ENCODE measurements at regions not wholly inside any gene's neighbourhood (a gene's known extent, or its start where the extent isn't known, plus 50 kb on each side); places are given as distances from the start of the nearest gene placed in this dataset.

DNA sequence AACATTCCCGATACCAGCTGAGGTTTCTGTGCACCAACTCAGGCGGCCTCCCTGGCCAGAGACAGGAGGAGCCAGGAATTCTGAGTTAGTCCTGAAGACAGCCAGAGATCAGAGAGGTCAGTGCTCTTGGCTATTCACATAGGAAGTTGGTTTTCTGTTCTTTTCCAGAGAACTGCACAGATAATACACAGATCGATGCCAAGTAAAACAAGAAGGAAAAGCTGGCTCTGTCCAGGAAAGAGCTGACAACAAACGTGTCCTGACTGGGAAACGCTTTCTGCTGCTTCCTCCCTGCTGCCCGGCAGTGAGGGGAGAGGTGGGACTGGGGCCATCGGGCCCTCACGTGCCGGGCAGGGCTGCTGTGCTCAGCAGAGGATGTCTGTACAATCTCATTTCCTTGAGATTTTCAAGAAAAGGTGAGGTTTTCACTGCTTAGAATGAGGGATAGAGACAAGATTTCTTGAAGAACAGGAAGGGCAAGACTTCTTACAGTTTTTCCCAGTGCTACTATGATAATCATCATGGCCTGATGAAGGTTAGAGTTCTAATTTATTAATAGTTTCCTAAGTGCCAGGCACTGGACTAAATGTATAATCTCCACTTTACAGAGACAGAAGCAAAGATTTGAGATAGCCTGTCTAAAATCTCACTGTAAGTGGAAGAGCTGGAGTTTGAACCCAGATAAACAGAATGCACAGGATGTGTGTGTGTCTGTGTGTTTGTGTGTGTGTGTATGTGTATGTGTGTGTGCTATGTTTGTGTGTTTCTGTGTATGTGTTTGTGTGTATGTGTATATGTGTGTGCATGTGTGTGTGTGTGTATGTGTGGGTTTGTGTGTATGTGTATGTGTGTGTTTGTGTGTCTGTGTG, 211.0 kb upstream of the RAB4A start:
- no peaks in the 10 kb centered on the region for H3K4me1 ChIP-seq (ENCODE audit: insufficient read depth, low read length)
- no peaks in the 10 kb centered on the region for H3K27me3 ChIP-seq (ENCODE audit: insufficient read depth, low read length)
- no peaks in the 10 kb centered on the region for H3K36me3 ChIP-seq (ENCODE audit: insufficient read depth, low read depth, low read length)
- no peak overlapping the region for H3K9ac ChIP-seq (ENCODE audit: low read depth, low read length)
- H3K27ac ChIP-seq (ENCODE audit: low read length): no peak overlapping the region
- no peaks in the 10 kb centered on the region for H3K9me3 ChIP-seq (ENCODE audit: insufficient read depth, low read depth, low read length)
- H3K4me3 ChIP-seq (ENCODE audit: low read length): no peak overlapping the region

DNA sequence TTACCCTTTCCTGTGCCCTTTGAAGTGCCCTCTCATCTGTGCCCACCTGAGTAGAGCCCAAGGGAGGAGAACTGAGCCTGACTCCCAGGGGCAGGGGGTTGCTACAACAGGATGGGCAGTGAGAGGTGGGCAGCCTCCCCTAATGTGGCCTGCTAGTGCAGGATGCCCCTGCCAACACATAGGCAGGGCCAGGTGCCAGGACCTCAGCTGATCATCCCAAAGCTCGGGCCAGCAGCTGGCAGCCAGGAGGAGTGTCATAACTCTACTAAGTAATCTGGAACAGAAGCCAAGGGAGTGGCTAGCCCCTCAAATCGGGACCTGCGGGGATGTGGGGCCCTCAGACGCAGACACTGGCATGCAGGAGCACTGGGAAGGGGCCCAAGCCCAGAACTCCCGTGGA, 208.8 kb upstream of the RAB4A start:
- no peaks in the 10 kb centered on the region for H3K36me3 ChIP-seq (ENCODE audit: insufficient read depth, low read depth, low read length)
- H3K27ac ChIP-seq (ENCODE audit: low read length): no peak overlapping the region
- no peak overlapping the region for H3K9ac ChIP-seq (ENCODE audit: low read depth, low read length)
- H3K27me3 ChIP-seq (ENCODE audit: insufficient read depth, low read length): no peaks in the 10 kb centered on the region
- no peak overlapping the region for H3K4me3 ChIP-seq (ENCODE audit: low read length)
- H3K4me1 ChIP-seq (ENCODE audit: insufficient read depth, low read length): no peaks in the 10 kb centered on the region
- H3K9me3 ChIP-seq (ENCODE audit: insufficient read depth, low read depth, low read length): no peaks in the 10 kb centered on the region

DNA sequence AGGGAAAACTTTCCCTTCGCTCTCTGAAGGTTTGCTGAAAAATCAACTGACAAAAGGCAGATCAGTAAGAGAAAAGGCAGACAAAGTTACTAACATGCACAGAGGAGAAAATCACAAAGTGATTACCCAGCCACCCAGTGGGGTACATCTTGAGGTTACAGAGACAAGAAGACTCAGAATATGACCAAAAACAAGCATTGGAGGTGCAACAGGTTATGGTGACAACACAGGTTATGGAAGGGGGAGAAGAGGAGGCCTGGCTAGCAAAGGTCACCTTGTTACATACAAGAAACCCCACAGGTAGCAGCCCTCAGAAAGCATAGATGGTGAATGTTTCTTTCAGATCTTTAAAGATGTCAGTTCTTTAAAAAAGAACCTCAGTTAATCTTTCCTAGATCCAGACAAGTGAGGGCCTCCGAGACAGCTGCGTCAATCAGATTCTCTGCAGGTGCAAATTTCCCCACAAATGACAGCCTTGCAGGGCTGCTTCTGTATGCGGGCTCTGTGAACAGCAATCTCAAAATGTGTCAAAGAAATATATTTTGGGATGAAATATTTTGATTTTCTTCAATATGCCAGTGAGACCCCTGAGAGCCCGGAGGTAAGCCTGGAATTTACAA, 207.6 kb upstream of the RAB4A start:
- Histone ChIP-seq H3K27me3 (ENCODE audit: insufficient read depth, low read length) (no peaks in the 10 kb centered on the region), H3K27ac (ENCODE audit: low read length) (no peak overlapping the region), H3K9ac (ENCODE audit: low read depth, low read length) (no peak overlapping the region), H3K36me3 (ENCODE audit: insufficient read depth, low read depth, low read length) (no peaks in the 10 kb centered on the region), H3K9me3 (ENCODE audit: insufficient read depth, low read depth, low read length) (no peaks in the 10 kb centered on the region), H3K4me3 (ENCODE audit: low read length) (no peak overlapping the region), H3K4me1 (ENCODE audit: insufficient read depth, low read length) (no peaks in the 10 kb centered on the region)

- no peaks in the 10 kb centered on the region for H3K36me3 ChIP-seq (ENCODE audit: insufficient read depth, low read depth, low read length)
- no peaks in the 10 kb centered on the region for H3K9me3 ChIP-seq (ENCODE audit: insufficient read depth, low read depth, low read length)
- no peaks in the 10 kb centered on the region for H3K4me1 ChIP-seq (ENCODE audit: insufficient read depth, low read length)
- no peak overlapping the region for H3K27ac ChIP-seq (ENCODE audit: low read length)
- no peak overlapping the region for H3K4me3 ChIP-seq (ENCODE audit: low read length)
- H3K27me3 ChIP-seq (ENCODE audit: insufficient read depth, low read length): no peaks in the 10 kb centered on the region
- no peak overlapping the region for H3K9ac ChIP-seq (ENCODE audit: low read depth, low read length)
Measured at GRCh38 chr1:229064320-229065168, 206.4 kb upstream of the RAB4A start.

GRCh38 chr1:229065613-229066012, 205.3 kb upstream of the RAB4A start:
- H3K27me3 ChIP-seq (ENCODE audit: insufficient read depth, low read length): no peaks in the 10 kb centered on the region
- H3K4me3 ChIP-seq (ENCODE audit: low read length): no peak overlapping the region
- no peak overlapping the region for H3K27ac ChIP-seq (ENCODE audit: low read length)
- no peaks in the 10 kb centered on the region for H3K4me1 ChIP-seq (ENCODE audit: insufficient read depth, low read length)
- H3K36me3 ChIP-seq (ENCODE audit: insufficient read depth, low read depth, low read length): no peaks in the 10 kb centered on the region
- H3K9me3 ChIP-seq (ENCODE audit: insufficient read depth, low read depth, low read length): no peaks in the 10 kb centered on the region
- H3K9ac ChIP-seq (ENCODE audit: low read depth, low read length): no peak overlapping the region

DNA sequence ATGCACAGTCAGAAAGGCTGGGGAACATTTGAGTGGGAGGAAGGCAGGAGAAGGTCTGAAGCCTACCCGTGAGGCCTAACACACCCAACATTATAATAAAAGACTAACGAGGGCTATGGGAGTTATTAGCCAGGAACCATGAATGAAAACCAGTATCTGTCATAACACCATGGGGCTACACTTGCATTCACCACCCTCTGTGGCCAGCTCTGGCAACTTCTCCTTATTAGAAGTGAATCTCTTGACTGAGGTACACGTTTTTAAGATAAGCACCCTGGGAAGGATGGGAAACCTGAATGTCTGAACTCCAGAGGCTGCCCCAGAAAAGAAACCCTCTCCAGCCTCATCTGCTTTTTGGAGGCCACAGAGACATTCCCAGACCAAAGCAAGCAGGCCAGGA, 204.3 kb upstream of the RAB4A start:
- no peak overlapping the region for H3K4me3 ChIP-seq (ENCODE audit: low read length)
- no peaks in the 10 kb centered on the region for H3K36me3 ChIP-seq (ENCODE audit: insufficient read depth, low read depth, low read length)
- H3K9ac ChIP-seq (ENCODE audit: low read depth, low read length): no peak overlapping the region
- H3K9me3 ChIP-seq (ENCODE audit: insufficient read depth, low read depth, low read length): no peaks in the 10 kb centered on the region
- H3K27me3 ChIP-seq (ENCODE audit: insufficient read depth, low read length): no peaks in the 10 kb centered on the region
- no peak overlapping the region for H3K27ac ChIP-seq (ENCODE audit: low read length)
- H3K4me1 ChIP-seq (ENCODE audit: insufficient read depth, low read length): no peaks in the 10 kb centered on the region

- Histone ChIP-seq H3K9ac (ENCODE audit: low read depth, low read length) (no peak overlapping the region), H3K4me3 (ENCODE audit: low read length) (no peak overlapping the region), H3K36me3 (ENCODE audit: insufficient read depth, low read depth, low read length) (no peaks in the 10 kb centered on the region), H3K4me1 (ENCODE audit: insufficient read depth, low read length) (no peaks in the 10 kb centered on the region), H3K9me3 (ENCODE audit: insufficient read depth, low read depth, low read length) (no peaks in the 10 kb centered on the region), H3K27me3 (ENCODE audit: insufficient read depth, low read length) (no peaks in the 10 kb centered on the region), H3K27ac (ENCODE audit: low read length) (no peak overlapping the region)
Measured at GRCh38 chr1:229067546-229067945, 203.4 kb upstream of the RAB4A start.

GRCh38 chr1:229068270-229068987, 202.5 kb upstream of the RAB4A start:
- Histone ChIP-seq H3K27ac (ENCODE audit: low read length) (no peak overlapping the region), H3K27me3 (ENCODE audit: insufficient read depth, low read length) (no peaks in the 10 kb centered on the region), H3K4me1 (ENCODE audit: insufficient read depth, low read length) (no peaks in the 10 kb centered on the region), H3K9ac (ENCODE audit: low read depth, low read length) (no peak overlapping the region), H3K9me3 (ENCODE audit: insufficient read depth, low read depth, low read length) (no peaks in the 10 kb centered on the region), H3K36me3 (ENCODE audit: insufficient read depth, low read depth, low read length) (no peaks in the 10 kb centered on the region), H3K4me3 (ENCODE audit: low read length) (no peak overlapping the region)

GRCh38 chr1:229069176-229069575, 201.7 kb upstream of the RAB4A start:
- Histone ChIP-seq H3K4me1 (ENCODE audit: insufficient read depth, low read length) (no peaks in the 10 kb centered on the region), H3K27ac (ENCODE audit: low read length) (no peak overlapping the region), H3K9ac (ENCODE audit: low read depth, low read length) (no peak overlapping the region), H3K4me3 (ENCODE audit: low read length) (no peak overlapping the region), H3K9me3 (ENCODE audit: insufficient read depth, low read depth, low read length) (no peaks in the 10 kb centered on the region), H3K27me3 (ENCODE audit: insufficient read depth, low read length) (no peaks in the 10 kb centered on the region), H3K36me3 (ENCODE audit: insufficient read depth, low read depth, low read length) (no peaks in the 10 kb centered on the region)

DNA sequence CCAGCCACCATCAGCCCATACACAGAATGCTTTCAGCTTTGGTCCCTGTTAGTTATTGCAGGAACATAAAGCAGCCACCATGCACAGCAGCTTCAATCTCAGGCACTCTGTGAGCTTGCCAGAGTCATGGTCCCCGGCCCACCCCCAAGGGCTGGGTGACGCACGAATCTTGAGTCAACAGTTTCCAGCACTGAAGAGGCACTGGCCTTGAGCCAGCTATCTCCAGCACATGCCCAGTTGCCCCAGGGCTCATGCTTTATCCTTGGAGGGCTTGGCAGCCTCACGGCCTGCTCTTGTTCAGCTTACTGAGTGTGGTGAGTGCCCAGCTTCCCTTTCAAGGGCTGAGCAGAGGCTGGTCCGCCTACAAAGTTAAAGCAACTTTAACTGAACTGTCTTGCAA, 200.7 kb upstream of the RAB4A start:
- no peaks in the 10 kb centered on the region for H3K27me3 ChIP-seq (ENCODE audit: insufficient read depth, low read length)
- no peak overlapping the region for H3K9ac ChIP-seq (ENCODE audit: low read depth, low read length)
- no peak overlapping the region for H3K27ac ChIP-seq (ENCODE audit: low read length)
- no peaks in the 10 kb centered on the region for H3K4me1 ChIP-seq (ENCODE audit: insufficient read depth, low read length)
- no peaks in the 10 kb centered on the region for H3K9me3 ChIP-seq (ENCODE audit: insufficient read depth, low read depth, low read length)
- no peaks in the 10 kb centered on the region for H3K36me3 ChIP-seq (ENCODE audit: insufficient read depth, low read depth, low read length)
- H3K4me3 ChIP-seq (ENCODE audit: low read length): no peak overlapping the region

DNA sequence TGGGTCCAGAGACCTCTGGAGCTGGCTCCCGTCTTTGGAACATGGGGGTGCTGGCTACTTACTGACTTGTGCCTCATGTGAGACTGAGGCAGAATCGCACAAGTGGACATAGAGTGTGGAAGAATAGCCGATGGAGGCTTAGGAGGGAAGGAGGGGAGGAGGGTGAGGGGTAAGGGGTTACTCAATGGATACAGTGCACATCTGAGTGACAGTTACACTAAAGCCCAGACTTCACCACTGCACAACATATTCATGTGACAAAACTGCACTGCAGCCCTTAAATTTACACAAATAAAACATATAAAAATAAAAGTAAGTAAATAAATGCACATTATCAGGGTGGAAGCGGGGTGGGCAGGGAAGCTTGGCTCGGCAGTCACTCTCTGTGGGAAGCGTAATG, 197.7 kb upstream of the RAB4A start:
- no peak overlapping the region for H3K27ac ChIP-seq (ENCODE audit: low read length)
- H3K36me3 ChIP-seq (ENCODE audit: insufficient read depth, low read depth, low read length): no peaks in the 10 kb centered on the region
- no peak overlapping the region for H3K9ac ChIP-seq (ENCODE audit: low read depth, low read length)
- H3K27me3 ChIP-seq (ENCODE audit: insufficient read depth, low read length): no peaks in the 10 kb centered on the region
- no peak overlapping the region for H3K4me3 ChIP-seq (ENCODE audit: low read length)
- H3K4me1 ChIP-seq (ENCODE audit: insufficient read depth, low read length): no peaks in the 10 kb centered on the region; the same call in 1 of the 2 replicates
- H3K9me3 ChIP-seq (ENCODE audit: insufficient read depth, low read depth, low read length): no peaks in the 10 kb centered on the region
